Neutrophil (primary cell): ENCODE measurements at regions not wholly inside any gene's neighbourhood (a gene's known extent, or its start where the extent isn't known, plus 50 kb on each side); places are given as distances from the start of the nearest gene placed in this dataset.

Source experiments
- H3K27ac ChIP-seq: fragments of 200-600 bp; sonication (generic); 2 replicates; pipeline ENCODE4 v1.5.1; 2016; ENCODE audit warnings: mild to moderate bottlenecking, moderate library complexity
- H3K27me3 ChIP-seq: fragments of 200-600 bp; sonication (generic); 2 replicates; pipeline ENCODE4 v1.6.0; 2016; ENCODE audit warnings: mild to moderate bottlenecking
- H3K36me3 ChIP-seq: fragments of 200-600 bp; sonication (generic); 2 replicates; pipeline ENCODE4 v1.5.1; 2017
- H3K4me1 ChIP-seq, 2 experiments: fragments of 200-600 bp in 1 of 2; sonication (generic) in 1 of 2; 1 replicate in 1 of 2; 2 replicates in 1 of 2; pipeline versions ENCODE4 v1.5.1 to v1.6.1; 2013 to 2016; ENCODE audit warnings: low read depth in 1 of 2, low read length in 1 of 2, mild to moderate bottlenecking in 1 of 2, moderate library complexity in 1 of 2; ENCODE audit not compliant: control insufficient read depth in 1 of 2, insufficient read depth in 1 of 2
- H3K4me3 ChIP-seq, 2 experiments: fragments of 200-600 bp in 1 of 2; sonication (generic) in 1 of 2; 1 replicate in 1 of 2; 2 replicates in 1 of 2; pipeline ENCODE4 v1.5.1; 2013 to 2016; ENCODE audit warnings: low read depth in 1 of 2, low read length in 1 of 2, mild to moderate bottlenecking in 1 of 2, moderate library complexity in 1 of 2
- H3K9me3 ChIP-seq: fragments of 200-600 bp; sonication (generic); 2 replicates; pipeline ENCODE4 v1.5.1; 2016
- TF ChIP-seq, protein P1 (sequence below): fragments of 200-600 bp; sonication (generic); IDR thresholded peaks from 2 replicates; pipeline ENCODE4 v1.5.1; 2016; ENCODE audit warnings: antibody characterized with exemption

DNA sequence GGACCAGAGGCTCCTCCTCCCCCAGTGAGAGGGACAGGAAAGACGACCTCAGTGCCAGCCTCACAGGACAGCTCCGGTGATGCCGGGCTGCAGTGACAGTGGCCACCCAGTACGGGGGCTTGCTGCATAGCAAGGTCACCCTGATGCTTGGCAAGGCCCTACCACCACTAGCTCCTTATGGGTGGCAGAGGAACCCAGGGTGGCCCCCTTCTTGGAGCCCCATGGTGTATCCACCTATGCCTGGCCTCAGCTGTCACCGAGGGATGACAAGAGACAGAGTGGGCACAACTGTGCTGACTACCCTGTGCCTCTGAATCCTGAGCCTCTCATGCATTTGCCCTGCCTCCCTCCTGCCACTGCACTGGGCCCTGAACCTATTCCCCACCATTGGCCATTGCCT is 809.2 kb downstream of the TBC1D22A start:
- TF ChIP-seq, protein P1, sequence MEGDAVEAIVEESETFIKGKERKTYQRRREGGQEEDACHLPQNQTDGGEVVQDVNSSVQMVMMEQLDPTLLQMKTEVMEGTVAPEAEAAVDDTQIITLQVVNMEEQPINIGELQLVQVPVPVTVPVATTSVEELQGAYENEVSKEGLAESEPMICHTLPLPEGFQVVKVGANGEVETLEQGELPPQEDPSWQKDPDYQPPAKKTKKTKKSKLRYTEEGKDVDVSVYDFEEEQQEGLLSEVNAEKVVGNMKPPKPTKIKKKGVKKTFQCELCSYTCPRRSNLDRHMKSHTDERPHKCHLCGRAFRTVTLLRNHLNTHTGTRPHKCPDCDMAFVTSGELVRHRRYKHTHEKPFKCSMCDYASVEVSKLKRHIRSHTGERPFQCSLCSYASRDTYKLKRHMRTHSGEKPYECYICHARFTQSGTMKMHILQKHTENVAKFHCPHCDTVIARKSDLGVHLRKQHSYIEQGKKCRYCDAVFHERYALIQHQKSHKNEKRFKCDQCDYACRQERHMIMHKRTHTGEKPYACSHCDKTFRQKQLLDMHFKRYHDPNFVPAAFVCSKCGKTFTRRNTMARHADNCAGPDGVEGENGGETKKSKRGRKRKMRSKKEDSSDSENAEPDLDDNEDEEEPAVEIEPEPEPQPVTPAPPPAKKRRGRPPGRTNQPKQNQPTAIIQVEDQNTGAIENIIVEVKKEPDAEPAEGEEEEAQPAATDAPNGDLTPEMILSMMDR = no peak
- no peaks in the 10 kb centered on the region for H3K27me3 ChIP-seq
- H3K36me3 ChIP-seq = no peaks in the 10 kb centered on the region
- H3K4me3 ChIP-seq = no peak overlapping the region
- no peaks in the 10 kb centered on the region for H3K9me3 ChIP-seq
- H3K27ac ChIP-seq = no peak overlapping the region
- H3K4me1 ChIP-seq = no peaks in the 10 kb centered on the region

DNA sequence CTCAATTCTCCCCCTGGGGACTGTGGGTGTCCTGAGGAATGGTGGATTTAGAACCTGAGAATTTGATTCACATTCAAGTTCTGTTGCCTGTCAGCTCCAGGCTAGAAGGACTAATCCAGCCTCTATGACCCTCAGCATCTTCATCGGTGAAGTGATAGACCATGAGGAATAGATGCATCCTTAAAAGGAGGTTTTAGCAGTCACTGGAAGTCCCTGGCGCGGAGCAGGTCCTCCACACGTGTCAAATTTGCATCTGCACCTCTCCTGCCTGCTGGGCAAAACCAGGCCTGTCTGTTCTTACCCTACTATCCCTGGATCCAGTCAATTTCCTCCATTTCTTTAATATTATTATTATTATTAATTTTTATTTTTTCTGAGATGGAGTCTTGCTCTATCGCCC is 808.4 kb downstream of the TBC1D22A start:
- no peaks in the 10 kb centered on the region for H3K4me1 ChIP-seq
- H3K4me3 ChIP-seq = no peak overlapping the region
- no peaks in the 10 kb centered on the region for H3K27me3 ChIP-seq
- H3K9me3 ChIP-seq = no peaks in the 10 kb centered on the region
- H3K27ac ChIP-seq = no peak overlapping the region
- no peaks in the 10 kb centered on the region for H3K36me3 ChIP-seq
- TF ChIP-seq, protein P1 = no peak

DNA sequence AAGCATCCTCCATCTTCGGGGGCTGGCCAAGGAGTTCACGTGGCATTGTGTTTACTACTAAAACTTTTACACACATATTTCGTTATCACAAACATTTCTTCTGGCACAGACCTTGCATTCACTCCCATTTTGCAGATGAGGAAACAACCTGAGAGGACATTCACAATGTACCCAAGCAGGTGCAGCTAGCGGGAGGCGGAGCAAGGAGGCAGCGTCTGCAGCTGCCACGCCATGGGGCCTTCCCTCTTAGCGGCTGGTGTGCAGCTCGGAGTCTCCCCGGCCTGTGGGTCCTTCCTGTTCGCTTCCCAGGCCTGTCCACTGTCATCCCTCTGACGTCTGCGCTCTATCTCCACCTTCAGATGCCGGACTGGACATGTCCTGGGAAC is 807.8 kb downstream of the TBC1D22A start:
- Histone ChIP-seq H3K4me3 (no peak overlapping the region), H3K27me3 (no peaks in the 10 kb centered on the region), H3K9me3 (no peaks in the 10 kb centered on the region), H3K4me1 (no peaks in the 10 kb centered on the region), H3K36me3 (no peaks in the 10 kb centered on the region), H3K27ac (no peak overlapping the region)
- TF ChIP-seq, protein P1 = no peak

DNA sequence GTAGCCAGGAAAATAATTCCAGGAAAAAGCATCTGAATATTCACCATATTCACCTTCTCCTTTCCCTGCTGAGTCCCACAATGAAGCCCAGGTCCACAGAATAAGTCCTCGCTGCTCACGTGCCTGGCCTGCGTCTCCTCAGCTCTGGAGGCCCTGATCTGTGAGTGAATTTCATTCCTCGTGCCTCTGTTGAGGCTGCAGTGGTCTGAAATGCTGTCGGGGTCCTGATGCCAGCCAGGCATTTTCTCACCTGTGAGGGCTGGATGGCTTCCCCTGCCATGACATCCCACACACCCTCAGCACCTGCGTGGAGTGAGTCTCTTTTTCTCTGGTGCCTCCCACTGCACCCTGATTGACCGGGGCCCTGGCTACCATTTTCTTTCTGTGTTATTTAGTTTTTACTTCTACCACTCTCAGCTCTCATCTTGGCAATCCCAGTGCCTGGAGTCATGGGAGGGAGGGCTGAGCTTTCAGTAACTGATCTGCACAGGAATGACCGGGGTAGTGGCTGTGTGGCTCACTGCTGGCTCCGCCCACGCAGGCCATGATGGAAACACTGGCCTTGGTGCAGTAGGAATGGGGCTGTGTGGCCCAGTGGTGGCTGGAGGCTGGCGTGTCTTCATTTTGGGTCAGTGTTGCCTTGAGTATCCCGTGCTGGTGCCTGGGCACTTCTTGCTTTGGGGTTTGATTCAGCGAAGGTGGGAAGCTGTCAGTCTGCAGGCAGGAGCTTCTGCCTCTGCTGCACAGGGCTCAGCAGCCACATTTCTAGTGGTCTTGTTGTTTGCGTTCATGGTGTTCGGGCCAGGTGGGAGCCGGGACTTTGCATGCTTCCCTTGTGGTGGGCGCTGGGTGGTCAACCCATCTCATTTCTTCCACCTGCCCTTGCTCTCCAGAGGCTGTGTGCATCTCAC is 807.2 kb downstream of the TBC1D22A start:
- H3K4me3 ChIP-seq = no peak overlapping the region
- H3K36me3 ChIP-seq = no peaks in the 10 kb centered on the region
- TF ChIP-seq, protein P1 = no peak
- H3K4me1 ChIP-seq = no peaks in the 10 kb centered on the region
- no peaks in the 10 kb centered on the region for H3K27me3 ChIP-seq
- no peaks in the 10 kb centered on the region for H3K9me3 ChIP-seq
- H3K27ac ChIP-seq = no peak overlapping the region

DNA sequence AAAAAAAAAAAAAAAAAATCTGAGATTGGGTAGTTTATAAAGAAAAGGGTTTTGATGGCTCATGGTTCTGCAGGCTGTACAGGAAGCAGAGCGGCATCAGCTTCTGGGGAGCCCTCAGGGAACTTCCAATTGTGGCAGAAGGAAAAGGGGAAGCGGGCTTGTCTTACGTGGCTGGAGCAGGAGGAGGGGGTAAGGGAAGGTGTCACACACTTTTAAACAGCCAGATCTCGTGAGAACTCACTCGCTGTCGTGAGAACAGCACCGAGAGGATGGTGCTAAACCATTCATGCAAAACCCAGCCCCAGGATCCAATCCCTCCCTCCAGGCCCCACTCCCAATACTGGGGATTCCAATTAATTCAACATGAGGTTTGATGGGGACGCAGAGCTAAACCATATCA is 806.2 kb downstream of the TBC1D22A start:
- H3K4me1 ChIP-seq = no peaks in the 10 kb centered on the region
- no peaks in the 10 kb centered on the region for H3K36me3 ChIP-seq
- no peaks in the 10 kb centered on the region for H3K27me3 ChIP-seq
- TF ChIP-seq, protein P1 = no peak
- H3K9me3 ChIP-seq = no peaks in the 10 kb centered on the region
- H3K4me3 ChIP-seq = no peak overlapping the region
- no peak overlapping the region for H3K27ac ChIP-seq
